T-helper 1 cell (primary cell): ENCODE measurements at regions not wholly inside any gene's neighbourhood (a gene's known extent, or its start where the extent isn't known, plus 50 kb on each side); places are given as distances from the start of the nearest gene placed in this dataset.

ENCODE experiments used
- DNase-seq, 5 donors: peaks; one replicate each; pipeline ENCODE4 v3.0.0-alpha.2; 2012 to 2020

DNA sequence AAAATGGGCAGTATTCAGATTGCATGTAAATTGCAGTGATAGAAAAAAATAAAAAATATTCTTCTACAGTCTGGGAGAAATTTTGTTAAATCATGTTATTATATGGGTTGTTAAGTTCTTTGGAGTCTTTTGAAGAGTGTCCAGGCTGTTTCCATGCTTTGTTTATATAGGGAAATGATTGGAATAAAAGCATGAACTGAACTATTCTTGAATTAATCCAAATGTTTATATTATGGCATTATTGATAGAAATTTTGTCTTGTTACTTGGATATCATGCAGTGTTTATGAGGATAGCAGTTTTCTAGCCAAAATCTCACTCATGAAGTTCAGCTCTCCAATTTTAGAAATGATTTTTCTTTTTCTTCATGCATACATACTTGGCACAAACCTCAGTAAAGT, 108.2 kb upstream of the NAV3 start:
- no peak for DNase-seq

DNA sequence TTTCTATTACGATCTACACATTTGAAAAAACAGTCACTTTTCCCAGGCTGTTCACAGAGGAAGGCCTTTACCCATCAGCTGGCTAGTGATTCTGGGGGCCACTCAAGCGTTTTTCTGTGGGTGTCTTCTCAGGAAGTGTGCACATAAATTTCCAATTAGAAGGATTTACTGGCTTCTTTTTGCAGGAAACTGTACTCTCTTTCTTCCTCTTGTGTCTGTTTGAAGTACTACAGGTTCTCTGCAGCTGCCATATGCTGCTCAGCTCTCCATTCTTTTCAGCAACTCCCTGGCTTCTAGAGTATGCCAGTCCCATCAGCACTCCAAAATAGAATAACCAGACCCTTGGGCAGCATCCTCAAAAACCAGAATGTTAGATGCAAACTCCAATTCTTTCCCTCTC, 110.4 kb upstream of the NAV3 start:
- no peak for DNase-seq

DNA sequence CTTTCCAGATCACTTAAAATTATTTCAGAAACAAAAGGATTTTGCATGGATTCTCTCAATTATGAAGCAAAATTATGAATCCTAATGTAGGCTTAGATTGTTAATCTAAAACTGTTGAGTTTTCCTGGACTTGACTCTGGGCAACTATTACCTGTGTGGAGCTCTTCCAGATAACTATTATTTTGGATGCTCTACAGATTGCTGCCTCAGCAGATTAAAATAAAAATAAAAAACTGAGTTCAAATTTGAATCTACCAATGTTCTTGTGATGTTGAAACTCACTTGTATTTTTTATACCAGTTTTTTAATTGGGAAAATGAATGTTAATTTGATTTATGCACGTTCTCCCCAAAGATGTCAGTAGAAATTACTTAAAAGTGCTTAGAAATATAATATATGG, 120.5 kb upstream of the NAV3 start:
- no peak for DNase-seq

DNA sequence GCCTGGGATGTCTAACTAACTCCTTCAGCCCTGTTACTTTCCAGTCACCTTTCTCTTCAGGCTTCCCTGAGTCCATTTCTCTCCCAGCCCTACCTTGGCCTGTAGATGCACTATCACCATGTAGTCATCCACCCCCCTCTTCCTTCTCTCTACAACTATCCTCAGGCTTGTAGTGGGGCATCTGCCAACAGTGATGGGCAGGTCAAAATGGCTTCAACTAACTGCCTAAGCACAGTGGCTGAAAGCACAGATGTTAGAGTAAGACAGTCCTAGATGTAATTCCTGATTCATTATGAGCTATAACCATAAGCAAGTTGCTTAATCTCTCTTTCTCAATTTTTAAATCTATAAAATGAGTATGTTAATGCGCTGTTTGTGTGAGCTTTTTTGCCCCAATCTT, 133.6 kb upstream of the NAV3 start:
- DNase-seq, result no peak

DNA sequence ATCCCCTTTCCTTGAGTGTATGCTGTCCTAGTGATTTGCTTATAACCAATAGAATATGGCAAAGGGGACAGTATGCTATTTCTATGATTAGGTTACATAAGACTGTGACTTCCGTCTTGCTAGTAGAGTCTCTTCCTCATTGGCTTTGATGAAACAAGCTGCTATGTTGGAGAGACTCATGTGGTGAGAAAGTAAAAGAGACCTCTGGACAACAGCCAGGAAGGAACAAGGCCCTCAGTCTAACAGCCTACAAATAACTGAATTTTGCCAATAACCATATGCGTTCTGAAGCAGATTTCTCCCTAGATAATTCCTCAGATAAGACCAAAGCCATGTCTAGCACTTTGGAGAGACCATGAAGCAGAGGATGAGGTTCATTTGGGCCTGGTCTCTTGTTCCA, 134.5 kb upstream of the NAV3 start:
- no peak for DNase-seq

DNA sequence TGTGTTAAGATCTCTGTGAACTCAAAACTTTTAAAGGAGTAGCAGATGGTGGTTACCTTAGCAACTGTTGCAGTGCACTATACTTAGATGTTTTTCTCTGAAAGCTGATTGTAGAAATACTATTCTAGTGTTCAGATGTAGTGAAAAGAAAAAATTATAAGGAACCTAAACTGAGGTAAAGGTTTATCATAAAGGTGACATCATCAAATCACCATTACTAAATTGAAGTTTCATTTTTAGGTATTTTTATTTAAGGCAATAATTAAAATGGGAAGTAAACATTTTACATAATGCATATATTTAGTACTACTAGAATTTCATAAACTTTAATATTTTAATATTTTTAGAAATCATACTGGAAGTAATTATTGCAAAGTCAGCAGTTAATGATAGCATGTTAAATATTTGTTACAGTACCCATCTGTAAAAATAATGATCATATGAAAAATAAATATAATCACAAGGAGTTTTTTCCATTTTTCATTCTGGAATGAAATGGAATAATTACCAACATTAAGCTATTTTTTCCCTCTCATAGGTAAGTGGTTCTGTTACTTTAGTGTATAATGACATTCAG, 141.1 kb upstream of the NAV3 start:
- DNase-seq, result no peak

DNA sequence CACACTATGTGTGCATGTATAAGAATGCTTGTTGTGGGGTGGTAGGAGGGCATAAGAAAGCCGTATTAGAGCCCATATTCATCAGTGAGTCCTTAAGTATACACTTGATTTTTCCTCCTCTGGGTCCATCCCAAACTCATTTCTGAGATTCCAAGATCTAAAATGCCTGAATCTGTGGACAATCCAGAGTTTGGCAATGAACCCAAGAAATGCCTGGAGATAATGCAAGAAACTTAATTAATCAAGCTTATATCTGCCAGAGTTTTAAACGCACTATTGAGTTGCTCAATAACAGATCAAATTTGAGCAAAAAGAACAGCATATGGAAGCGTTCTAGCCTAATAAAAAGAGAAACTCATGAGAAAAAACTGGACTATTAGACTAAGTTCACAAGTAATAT, 143.4 kb upstream of the NAV3 start:
- DNase-seq, result no peak

DNA sequence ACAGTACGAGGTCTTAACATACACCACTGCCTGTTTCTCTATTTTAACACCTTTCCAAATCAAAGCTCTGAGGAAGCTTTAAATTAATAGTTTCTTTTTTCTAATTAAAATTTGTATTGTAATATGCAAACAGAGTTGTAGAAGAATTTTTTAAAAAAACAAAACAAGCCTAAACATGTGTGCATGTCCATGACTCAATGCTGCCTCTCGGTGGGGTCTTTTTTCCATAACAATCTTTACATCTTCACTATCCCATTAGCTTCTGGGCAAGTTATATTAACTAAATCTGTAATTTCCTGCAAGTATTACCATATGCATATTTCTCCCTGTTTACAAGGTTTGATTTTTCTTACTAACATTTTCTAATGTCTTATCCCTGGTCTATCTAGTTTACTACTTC, 143.9 kb upstream of the NAV3 start:
- DNase-seq, result no peak

DNA sequence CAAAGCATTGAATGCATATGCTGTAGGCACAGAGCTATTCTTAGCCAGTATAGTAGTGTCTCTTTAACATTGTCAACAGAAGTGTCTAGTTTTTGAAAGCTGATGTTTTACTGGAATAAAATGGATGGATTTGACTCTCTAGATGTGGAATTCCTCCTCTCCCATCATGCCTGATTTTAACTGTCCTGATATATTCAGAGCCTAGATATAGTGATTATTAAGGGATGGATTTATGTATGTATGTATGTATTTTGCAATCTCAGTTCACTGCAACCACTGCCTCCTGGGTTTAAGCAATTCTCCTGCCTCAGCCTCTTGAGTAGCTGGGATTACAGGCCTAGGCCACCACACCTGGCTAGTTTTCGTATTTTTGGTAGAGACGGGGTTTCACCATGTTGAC, 144.8 kb upstream of the NAV3 start:
- no peak for DNase-seq

DNA sequence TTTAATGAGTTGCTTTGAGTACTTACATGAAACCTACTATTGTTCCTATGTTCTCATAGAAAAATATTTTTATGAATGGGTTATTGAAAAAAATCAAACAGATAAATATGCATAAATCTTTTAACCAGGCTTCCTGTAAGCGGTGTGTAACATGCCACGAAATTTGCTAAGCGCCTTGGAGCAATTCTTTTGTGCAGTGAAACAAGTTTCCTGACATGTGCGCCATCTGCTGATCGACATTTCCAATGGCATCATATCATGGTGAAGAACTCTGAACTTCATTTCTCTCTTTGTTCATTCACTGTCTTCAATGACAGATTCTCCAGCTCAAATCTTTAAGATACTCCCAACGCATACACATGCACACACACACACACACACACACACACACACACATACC, 145.6 kb upstream of the NAV3 start:
- peak in 1 of 5 donors; percentile 0 for DNase-seq

DNA sequence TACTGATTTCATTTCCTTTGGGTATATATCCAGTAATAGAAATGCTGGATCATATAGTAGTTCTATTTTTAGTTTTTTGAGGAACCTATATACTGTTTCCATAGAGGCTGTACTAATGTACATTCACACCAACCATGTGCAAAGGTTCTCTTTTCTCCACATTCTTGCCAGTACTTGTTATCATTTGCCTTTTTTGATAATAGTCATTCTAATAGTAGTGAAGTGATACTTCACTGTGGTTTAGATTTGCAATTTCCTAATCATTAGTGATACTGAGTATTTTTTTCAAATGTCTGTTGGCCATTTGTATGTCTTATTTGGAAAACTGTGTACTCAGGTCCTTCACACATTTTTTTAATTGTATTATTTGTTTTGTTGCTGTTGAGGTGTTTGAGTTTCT, 148.2 kb upstream of the NAV3 start:
- DNase-seq, result no peak

DNA sequence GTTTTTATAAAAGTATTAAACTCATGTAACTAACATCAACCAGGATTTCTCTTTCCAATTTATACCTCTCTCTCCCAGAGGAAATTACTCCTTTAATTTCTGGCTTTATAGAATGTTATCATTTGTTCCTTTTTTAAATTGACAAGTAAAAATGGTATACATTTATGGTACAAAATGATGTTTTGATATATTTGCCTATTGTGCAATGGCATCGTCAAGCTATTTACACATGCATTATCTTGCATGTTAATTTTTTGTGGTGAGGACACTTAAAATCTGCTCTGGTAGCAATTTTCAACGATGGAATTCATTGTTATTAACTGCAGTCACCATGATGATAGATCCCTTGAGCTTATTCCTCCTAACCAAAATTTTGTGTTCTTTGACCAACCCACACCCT, 149.0 kb upstream of the NAV3 start:
- DNase-seq, result no peak

DNA sequence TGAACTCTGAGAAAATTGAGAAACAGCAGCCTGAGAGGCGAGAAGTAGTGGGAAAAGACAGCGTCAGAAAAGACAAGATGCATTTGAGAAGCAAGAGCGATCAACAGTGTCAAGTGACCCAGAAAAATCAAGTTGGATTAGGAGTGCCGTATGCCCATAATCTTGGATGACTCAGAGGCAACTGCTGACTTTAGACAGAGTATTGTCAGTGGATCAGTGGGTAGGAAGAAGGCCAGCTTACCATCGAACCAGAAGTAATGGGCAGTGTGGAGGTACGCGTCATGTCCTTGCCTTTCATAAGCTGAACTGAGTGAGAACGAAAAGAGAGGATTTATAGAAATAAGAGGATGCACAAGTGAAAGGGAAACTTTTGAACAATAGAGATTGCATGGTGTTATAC, 151.0 kb upstream of the NAV3 start:
- no peak for DNase-seq

DNA sequence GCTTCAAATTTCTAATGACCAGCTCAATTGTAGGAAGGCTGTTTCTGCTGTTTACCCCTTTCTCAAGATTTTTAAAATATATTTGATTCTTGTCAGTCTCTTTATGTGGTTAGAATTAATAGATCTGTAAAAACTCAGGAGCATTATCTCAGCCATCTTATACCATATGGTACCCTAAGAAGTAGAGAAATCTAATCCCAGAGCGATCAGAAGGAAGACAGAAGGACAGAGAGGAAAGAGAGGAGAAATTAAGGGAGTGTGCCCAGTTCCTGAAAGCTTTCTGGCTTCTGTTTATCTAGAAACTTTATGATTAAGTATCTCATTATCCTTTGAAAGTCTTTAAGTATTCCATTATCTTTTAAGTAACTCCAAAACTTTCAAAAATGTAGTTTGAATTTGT, 152.1 kb upstream of the NAV3 start:
- no peak for DNase-seq

DNA sequence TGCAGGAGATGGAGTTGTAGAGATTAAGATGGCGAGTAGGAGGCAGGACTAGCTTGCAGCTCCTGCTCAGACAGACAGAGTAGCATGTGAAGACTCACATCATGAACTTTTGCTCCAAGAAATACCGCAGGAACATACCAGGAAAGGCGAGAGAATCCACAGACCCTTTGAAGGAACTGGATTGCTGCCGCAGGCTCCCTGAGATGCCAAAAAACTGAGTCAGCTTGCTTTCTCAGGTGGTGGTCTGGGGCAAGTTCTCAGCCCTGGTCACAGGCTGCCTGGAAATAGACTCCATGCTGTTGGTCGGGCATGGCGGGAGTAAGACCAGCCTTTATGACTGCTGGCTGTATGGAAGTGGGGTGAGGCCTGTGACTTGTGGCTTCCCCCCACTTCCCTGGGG, 163.6 kb upstream of the NAV3 start:
- DNase-seq, result no peak

DNA sequence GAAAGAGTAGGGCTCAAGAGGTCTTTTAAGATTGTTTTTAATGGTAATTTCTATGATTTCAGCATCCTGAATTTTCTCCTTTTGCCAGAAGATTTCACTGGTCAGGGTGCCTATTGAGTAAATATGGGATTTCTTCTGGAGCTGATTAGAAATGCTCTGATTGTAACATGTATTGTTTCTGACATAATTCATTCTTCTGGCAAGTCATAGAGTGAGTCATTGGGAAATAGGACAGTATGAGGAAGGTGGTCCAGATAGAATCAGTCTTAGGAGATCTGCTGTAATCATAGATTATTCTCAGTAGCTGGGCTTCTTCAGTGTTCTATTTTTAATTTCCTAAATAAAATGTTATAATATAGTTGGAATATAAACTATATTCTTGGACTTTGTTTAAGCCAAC, 182.0 kb upstream of the NAV3 start:
- DNase-seq, result no peak

DNA sequence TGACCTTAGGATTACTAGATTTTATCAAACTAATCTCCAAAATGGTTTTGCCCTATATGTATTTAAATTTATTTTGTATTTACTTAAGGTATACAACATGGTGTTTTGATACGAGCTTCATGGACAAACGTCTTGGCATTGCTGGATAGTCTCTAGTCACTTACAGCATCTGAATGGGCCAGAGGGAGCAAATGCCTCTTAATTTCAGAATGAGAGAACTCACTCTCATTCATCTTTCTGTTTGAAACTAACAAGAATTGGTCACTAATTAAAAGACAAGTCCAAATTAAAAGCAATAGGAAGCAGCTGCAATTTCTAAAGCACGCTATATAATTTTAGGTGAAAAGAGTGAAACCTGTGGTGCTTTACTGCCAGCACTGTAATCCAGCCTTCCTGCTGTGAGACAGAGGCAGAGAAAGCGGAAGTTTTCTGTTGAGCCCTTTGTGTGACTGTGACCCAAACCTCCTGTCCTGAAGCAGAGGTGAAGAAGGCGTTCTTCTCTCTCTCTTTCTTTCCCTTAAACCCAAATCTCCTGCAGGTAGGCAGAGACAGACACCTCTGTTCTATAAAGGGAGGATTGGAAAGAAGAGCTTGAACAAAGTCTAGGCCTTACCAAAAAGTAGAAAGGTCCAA, 184.6 kb upstream of the NAV3 start:
- DNase-seq, result no peak

DNA sequence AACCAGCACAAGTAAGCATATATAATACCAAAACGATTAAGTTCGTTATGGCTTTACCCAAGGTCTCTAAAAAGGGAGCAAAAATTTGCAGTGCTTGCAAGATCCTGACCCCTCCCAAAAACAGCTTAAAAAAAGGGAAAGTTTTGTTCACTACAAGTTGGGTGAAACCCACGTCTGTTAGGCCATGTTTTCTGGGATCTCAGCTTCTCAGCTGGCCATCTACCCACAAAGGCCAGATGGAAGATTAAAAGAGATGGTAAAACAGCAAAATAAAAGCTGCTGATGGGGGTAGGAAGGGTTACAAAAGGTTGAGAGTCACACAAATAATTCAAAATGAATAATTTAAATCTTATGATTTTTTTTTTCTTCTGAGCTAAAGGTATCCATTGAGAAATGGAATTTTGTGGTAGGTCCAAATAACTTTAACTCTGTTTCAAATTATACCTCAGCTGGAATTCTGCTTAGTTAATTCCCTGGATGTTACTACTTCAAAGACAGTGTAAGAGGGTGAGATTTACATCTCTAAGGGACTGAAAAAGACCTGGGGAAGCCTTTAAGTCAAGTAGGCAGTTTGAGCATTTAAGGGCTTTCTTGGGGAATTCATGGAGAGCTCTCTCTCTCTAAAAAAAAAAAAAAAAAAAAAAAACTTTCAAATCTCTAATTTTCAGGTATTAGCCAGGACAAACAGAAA, 185.6 kb upstream of the NAV3 start:
- DNase-seq, result no peak

DNA sequence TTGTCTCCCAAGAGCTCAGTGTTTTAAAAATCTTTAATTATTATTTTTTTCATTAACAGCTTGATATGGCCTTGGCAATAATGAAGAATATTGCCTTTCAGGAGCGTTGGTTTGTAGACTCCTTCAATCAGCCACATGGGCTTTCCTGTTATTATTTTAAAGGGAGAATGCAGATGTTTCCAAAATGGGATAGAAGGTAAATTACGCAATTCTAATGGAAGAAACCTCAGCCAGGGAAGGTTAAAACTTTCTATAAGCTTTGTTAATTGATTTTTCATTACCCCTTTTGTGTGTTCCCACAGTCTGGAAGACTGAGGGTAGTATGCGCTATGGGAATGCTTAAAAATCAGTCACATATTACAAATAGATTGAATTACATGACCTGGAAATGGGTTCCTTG, 188.4 kb upstream of the NAV3 start:
- no peak for DNase-seq

DNA sequence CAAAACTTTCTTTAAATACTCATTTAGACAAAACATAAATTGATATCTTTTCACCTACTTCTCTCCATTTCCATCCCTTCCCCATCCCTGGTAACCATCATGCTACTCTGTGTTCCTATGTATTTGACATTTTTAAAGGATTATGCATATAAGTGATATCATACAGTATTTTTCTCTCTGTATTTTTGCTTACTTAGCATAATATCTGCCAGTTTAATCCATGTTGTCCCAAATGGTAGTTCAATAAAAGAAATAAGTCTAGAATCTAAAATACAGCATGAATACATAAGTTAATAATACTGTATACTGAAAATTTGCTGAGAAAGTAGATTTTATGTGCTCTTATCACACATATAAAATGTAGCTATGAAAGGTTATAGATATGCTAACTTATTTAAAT, 190.3 kb upstream of the NAV3 start:
- DNase-seq, result no peak

DNA sequence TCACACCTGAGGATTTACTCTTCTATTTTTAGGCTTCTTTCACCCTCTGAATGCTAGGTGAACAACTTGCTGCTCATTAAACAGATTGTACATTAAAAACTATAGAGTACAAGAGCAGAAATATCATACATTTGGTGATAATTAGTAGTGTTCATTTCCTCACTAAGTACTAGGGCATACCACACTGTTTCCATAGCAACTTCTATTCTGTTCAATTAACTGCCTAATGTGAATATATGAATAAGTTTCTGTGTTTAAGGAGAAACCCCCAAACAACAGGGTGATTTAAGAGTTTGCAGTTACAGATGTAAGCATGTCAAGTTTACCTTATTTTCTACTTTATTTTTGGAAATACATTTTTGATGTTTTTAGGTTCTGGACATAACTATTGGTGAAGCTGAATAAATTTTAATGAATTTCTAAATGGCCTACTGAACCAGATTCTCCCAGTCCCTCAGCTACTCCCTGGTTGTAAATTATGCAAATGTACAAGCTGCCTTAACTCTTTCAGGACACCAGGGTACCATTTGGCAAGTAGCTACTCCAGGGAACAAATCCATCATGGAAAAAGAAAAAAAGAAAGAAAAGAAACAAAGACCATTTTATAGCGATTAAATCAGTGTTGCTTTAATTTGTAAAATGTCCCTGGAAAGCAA, 199.8 kb upstream of the NAV3 start:
- no peak for DNase-seq

DNA sequence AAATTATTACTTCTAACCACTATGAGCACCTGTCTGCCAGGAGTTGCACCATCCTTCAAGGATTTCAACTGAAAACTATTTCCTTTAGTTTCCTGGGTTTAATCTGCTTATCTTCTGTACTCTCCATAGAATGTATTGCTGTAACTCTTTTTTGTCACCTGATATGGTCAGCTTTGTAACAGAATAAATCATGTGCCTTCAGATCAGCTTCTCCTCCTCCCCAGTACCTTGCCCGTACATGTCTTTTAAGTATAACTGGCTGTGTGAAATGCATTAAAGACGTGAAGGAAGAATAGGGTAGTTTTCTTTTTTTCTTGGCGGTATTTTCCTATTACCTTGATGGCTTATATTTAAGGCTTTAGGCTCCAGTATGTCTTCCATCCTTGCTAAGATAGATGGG, 200.3 kb upstream of the NAV3 start:
- no peak for DNase-seq

DNA sequence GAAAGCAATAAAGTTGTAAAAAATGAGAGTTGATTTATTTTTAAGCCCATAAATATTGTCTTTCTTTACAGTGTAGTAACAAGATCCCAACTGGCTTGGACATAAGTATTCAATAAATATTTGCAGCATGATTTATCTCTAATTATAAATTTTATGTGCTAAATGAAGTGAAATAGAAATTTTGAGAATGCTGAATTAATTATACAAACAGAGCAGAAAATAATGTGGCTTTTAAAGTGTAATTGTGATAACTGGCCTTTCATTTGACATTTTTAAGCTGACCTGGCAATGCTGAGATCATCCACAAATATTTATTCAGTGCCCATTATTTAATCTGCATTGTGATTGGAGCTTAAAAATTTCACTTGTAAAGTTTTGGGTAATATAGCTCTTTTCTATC, 201.6 kb upstream of the NAV3 start:
- DNase-seq, result no peak

DNA sequence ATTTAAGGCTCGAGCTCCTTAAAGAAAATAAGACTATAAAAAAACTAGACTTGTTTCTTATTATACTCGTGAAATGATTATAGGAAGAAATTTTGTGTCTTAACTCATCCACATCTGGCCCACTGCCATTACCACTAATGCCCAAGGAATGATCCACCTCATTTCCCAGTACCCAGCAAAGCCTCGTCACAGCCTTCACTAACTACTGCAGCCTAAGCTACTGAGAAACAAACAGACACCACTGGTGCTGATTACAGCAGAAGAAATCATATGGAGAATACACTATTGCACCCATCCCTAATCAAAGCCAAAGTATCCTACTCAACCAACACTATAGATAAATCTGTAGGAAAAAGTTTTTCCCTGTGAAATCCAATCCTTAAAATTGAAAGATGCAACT, 205.3 kb upstream of the NAV3 start:
- no peak for DNase-seq
